HG03039 (cell line): ENCODE measurements at regions not wholly inside any gene's neighbourhood (a gene's known extent, or its start where the extent isn't known, plus 50 kb on each side); places are given as distances from the start of the nearest gene placed in this dataset.

ENCODE experiments used
- ATAC-seq: cut with Tn5 transposase; IDR thresholded peaks from one replicate; pipeline ENCODE4 v1.9.1; 2021; ENCODE audit warnings: mild to moderate bottlenecking, moderate library complexity; ENCODE audit not compliant: unreplicated experiment

DNA sequence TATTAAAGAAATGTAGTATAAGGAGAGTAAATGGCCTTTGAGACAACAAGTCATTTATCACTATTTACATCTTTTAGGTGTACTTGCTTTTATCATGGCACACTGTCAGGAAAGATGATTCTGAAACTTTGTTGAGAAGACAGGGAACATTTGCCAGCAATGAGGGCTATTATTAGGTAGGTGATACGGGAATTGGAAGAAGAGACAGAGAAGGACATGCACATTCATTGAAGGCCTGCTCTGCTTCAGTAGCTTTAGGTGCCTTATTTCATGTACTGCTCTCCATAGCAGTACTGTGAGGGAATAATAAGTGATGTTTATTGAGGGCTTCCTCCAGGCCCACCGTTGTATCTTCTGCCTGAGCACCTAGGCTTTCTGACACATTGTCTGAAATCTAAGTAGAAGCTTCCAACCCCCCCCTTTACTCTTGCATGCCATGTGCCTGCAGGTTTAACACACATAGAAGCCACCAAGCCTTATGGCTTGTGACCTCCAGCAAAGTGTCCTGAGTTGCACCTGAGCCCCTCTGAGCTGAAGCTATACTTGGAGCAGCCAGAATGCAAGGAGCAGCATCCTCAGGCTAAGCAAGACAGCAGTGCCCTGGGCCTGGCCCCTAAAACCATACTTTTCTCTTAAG, 275.2 kb upstream of the VLDLR start:
- no peak for ATAC-seq

DNA sequence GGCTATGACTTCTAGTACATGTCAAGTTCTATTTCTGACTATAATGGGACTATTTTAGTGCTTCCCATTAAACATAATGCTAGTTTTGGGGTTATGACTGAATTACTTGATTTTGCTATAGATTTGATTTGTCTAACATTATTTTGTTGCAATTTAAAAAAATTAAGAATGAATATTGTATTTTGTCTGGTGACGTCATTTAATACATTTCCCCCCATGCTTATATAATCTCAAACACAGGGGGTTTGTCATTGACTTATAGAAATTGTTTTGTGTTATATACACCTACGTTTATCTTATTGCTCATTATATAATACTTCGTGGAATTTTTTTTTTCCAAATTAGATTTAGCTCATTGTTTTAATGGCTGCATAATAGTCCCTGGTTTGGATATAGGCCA, 270.3 kb upstream of the VLDLR start:
- no peak for ATAC-seq

DNA sequence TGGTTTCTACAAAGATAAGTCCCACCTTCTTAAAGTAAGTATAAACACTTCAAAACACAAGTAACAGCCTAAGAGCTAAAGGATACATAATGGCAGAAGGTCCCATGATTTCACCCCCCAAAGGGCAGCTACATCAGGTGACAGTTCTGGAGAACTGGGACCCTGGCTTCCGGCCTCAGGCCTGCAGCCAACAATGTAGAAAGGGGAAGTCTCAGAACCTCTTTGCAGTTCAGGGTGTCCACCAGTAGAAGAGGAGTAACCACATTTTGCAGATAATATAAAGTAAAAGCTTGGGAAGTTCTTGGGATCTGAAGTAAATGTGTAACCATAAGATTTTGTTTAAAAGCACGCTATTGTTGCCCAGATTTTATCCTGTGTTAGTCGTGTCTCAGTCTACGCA, 267.4 kb upstream of the VLDLR start:
- ATAC-seq, result no peak

DNA sequence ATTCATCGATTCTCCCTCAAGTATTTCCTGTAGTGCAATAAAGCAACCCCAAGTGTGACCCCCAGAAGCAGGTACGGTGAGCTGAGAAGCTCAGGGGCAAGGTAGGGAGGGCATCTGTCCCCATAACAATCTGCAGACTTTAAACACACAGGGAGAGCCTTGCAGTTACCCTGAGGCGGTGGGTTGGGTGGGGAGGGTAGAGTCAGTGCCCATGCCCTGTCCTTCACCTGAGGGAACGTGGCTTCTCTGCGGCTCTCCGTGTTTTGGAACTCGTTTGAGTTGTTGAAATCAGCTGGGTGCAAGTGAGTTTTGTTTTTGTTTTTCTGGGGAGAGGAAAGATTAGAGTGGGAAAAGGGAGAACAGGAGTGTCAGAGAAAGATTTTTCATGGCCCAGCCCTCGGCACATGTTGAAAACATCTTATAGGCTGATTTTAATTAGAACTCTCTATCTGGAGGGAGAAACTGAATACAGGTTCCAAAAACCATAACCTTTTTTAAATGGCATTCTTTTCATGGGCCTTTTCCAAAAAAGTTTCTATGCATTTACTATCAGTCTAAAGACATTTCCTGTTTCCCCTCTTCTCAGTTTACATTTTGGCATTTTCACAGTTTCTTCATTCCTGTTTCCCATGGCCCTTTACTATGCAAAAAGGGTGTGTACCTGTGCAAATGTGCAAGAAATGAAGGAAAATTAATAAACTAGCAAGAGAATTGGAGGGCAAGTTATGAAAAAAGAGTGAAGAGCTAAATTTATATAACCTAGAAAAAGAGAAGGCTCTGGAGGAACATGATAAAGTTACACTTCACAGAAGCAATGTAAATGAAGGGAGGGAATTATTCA, 266.5 kb upstream of the VLDLR start:
- no peak for ATAC-seq

DNA sequence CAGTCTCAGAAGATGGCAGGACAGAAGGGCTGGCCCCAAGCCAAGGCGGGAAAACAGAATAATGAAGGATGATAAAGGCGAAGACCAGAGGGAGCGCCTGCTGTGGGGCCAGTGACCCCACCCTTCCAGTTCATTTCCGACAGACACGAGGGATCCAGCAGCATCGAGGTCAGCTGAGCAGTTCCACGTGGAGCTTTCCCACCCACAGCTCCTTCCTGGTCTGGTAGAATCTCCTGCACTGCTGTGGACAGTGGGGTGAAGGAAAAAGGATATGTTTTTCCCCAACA, 265.9 kb upstream of the VLDLR start:
- no peak for ATAC-seq

DNA sequence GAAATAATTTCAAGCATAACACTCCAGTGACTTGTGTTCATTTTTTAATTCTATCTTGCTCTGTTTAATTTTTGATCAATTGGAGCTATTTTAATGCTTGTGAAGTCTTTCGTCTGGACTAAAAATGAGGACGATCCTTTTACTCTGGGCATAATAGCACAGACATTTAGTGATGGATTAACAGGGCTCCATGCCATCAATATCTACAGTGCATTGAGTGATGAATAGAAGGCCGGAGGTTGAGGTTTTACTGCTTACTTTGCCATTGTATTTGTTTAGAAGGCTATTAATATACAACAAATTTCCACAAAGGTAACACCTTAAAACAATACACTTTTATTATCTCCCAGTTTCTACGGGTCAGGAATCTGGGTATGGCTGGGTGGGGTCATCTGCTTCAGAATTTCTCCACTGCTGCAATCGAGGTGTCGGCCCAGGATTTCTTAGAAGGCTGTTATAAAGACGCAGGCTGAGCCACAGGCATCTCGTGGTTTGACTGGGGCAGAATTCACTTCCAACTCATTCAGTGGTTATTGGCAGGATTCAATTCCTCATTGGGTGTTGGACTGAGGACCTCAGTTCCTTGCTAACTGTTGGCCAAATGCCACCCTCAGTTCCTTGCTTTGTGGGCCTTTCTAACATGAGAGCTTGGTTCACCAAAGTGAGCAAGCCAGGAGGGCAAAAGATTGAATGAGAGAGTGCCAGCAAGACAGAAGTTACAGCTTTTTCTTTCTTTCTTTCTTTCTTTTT, 265.4 kb upstream of the VLDLR start:
- no peak for ATAC-seq

DNA sequence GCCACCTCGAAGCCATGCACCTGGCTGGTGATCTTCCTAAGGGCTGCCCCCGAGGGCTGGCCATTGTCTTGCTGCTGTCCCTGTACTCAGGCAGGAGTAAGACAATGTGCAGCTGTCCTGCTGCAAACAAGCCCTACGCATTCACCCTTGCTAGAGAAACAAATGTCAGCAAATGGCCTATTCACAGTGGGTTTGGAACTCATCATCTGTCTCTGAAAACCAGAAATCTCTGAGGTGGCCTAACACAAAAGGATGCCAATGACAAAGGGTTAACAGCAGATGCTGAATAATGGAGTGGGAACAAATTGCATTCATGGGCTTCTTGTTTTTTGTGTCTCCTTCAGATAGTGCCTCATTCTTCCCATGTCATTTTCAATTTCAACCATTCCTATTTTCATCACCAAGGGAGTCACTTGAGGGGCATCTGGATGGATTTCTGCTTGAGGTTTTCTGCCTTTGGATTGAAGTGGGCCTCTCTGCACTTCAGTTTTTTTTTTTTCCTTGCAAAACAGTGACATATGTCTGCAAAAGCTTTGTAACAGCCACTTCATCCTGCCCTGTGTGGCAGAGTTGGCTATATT, 261.6 kb upstream of the VLDLR start:
- no peak for ATAC-seq

DNA sequence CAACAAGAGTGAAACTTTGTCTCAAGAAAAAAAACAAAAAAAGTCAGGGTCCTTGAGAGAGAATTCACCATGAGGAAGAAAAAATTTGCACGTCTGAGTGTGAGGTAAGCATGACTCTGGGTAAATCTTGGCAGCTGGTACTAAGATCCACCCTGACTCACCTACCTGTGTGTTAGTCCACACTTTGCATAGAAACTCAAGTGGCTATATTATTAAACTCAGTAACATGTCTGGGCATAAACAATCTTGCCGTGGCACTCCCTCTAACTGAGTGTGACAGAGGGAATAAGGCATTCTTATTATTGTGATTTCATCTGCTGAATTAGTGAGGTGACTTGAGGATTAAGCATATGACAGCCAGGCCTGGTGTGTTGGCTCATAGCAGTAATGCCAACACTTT, 259.4 kb upstream of the VLDLR start:
- ATAC-seq, result no peak

DNA sequence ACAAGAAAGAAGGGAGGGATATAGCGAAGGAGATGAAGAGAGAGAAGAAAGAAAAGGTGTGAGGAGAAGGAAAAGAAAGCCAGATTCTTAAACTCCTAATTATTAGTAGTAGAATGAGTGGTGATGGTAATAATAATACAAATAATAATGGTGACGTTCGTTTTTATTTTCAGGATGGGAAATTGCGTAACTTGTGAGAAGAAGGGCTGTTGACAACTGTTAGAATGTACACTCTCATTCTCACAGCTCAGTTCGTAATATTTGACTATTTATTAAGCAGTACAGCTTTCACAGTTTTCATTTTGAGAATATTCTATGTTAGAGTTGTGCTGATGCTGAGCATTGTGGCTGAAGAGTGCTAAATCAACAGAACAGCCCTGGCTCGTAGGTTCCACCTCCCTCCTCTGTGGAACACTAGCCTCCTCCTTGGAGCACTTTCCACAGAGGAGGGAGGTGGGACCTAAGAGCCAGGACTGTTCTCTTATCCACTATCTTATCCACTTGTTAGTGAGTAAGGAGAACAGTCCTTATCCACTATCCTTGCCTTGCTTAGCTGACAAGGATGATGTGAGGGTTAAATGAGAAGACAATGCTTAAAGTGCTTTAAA, 258.3 kb upstream of the VLDLR start:
- no peak for ATAC-seq

DNA sequence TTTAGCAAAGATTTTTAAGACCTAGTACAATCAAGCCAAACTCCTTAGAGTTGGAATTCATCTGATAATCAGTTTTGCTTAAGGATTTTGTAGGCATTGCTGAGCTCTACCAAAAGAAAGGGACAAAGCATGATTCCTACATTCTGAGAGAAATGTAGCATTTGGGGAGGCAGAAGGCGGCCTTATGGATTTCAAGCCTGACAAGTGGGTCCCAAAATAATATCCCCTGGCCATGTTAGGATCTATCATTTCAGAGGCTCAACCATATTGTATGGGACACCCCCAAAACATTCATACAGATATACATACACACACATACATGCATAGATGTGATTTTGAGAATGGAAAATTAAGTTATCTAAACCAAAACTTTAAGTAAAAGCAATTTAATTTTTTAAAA, 257.8 kb upstream of the VLDLR start:
- ATAC-seq, result no peak

DNA sequence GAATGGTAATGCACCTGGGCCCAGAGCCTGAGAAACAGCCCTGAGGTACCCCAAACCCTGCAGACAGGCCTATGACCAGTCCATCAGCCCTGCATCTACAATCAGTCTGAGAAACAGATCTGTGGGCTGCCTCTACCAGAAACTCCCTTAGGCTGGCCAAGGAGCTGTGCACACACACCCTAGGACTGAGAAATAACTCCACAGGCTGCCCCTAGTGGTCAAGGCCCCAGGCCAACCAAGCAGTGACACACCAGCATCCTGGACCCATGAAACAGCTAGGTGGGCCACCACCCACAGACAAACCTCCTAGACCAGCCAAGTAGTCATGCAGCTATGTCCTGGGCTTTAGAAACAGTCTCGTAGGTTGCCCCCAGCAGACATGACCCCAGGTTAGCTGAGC, 253.6 kb upstream of the VLDLR start:
- no peak for ATAC-seq

DNA sequence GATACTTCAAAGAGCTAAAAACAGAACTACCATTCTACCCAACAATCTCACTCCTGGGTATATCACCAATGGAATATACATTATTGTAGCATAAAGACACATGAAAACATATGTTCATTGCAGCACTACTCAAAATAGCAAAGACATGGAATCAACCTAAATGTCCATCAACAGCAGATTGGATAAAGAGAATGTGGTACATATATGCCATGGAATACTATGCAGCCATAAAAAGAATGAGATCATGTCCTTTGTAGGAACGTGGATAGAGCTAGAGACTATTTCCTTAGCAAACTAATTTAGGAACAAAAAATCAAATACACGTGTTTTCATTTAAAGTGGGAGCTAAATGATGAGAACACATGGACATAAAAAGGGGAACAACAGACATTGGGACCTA, 247.9 kb upstream of the VLDLR start:
- no peak for ATAC-seq

DNA sequence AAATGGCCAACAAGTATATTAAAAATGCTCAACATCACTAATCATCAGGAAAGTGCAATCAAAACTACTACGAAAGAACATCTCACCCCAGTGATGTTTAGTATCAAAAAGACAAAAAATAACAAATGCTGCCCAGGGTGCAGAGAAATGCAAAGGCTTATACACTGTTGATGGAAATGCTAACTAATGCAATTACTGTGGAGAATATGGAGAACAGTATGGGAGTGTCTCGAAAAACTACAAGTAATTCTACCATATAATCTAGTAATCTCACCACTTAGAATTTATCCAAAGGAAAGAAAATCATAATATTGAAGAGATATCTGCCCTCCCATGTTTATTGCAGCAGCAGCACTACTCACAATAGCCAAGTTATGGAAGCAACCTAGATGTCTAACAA, 246.5 kb upstream of the VLDLR start:
- ATAC-seq, result no peak

DNA sequence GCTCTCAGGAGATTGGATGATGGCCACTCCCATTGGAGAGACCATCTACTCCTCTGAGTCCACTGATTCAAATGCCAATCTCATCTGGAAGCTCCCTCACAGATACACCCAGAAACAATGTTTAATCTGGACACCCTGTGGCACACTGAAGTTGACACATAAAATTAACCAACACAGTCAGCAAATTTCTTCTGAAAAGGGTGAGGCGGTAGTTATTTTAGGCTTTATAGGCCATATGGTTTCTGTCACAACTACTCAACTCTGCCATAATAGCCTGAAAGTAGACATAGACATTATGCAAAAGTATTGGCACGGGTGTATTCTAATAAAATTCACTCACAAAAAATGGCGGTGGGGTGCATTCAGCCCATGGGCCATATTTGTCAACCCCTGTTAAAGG, 244.5 kb upstream of the VLDLR start:
- no peak for ATAC-seq

DNA sequence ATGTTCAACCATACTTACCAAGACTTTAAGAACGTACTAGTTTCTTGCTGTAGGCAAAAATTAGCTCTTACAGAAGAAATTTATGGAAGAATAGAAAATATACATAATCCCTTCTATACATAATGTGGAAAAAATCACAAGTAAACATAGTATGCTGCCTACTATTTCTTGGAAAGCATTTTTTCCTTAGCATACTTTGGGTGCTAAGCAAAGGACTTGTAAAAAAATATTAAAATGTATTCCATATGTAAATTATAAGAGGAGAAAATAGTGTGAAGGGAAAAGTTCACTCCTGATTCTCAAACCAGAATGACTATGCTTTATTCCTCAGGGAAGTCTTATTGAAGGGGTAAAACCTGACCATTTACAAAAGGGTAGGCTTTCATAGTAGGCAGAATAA, 243.8 kb upstream of the VLDLR start:
- ATAC-seq, result no peak

DNA sequence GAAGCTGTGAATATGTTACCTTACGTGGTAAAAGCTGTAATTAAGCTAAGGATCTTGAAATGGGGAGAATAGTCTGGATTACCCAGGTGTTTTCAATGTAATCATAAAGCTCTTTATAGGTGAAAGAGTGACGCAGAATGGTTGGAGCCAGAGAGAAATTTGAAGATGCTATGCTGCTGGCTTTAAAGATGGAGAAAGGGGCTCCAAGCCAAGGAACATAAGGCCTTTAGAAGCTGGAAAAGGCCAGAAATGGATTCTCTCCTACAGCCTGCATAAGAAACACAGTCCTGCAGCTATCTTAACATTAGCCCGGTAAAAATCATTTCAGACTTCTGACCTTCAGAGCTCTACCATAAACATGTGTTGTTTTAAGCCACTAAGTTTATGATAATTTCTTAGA, 243.3 kb upstream of the VLDLR start:
- ATAC-seq, result no peak

DNA sequence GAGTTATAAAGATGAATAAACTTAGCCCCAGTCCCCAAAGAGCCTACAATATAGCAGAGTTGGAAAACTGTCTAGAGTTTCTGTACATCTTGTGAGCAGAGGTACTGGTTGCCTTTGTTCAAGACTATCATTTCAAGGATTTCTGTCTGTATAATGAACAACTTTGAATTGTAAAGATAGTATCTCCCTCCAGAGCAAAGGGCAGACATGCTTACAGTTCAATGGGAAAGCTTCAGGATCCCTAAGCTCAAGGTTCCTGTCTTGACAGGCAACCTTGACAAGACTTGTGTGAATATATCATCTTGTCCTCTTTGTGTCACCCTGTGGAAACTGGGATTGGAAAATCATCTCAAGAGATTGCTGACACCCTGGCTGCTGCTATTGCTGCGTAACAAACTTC, 242.8 kb upstream of the VLDLR start:
- ATAC-seq, result no peak

DNA sequence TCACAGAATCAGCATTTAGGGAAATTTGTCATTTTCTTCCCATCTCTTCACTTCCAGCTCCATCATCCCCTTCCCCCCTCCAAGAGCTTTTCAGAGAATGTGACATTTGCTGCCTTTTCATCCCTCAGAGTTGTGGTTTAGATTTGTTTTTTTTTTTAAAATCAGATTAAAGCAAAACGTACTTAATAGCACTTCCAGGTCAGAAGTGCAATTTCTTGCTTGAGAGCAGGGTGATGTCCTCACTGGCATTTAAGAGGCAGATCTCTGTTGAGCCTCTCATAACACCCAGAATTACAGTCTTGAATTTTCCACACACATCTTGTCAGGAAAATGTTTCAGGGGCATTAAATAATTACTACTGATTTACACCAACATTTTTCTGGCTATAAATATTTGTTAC, 236.8 kb upstream of the VLDLR start:
- no peak for ATAC-seq

DNA sequence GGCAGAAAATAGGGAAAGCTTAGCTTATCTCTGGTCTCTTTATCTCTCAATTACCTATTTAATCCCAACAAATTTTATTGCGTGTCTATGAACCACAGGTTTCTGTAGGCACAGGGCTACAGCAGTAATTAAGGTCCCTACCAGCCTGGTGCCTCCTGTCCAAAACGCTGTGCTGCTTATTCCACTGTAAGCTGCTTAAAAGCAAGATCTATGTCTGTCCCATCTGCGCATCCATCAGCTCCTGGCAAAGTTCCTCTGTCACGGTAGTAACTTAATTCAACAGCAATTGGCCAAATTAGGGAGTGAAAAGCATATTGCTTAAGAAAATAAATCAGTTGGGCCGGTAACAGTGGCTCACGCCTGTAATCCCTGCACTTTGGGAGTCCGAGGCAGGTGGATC, 235.8 kb upstream of the VLDLR start:
- no peak for ATAC-seq

DNA sequence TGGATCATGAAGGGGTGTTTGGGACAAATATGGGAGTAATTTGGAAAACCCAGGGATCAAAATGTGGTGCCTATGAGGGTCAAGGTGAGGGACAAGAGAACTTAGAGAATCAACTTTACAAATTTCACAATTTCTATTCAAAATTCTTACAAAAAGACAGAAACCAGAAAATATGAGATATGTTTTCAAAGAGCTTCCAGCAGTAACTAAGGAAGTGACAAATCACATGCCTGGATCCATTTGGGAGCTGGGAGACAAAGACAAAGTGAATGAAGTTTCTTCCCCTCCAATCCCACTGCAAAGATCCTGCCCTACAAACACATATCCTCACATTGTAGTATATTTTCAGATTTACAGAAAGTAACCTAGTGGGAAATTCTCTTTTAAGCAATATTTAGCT, 235.0 kb upstream of the VLDLR start:
- no peak for ATAC-seq

DNA sequence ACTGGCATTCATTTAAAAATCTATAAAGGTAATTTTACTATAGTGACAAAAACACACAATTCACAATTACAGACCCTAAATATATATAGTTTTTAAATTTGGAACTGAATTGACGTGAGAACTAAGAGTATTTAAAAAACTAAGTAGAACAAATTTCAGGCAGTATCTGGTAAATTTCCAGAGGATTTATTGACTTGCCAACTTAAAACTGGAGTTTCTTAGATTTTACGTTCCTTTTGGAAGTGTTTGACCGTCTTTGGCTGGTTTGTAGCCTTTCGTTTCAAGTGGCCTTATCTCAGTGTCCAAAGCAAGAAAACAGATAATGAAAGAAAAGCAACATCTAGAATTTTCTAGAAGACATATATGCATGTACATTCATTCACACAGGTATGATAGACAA, 234.4 kb upstream of the VLDLR start:
- ATAC-seq, result no peak

DNA sequence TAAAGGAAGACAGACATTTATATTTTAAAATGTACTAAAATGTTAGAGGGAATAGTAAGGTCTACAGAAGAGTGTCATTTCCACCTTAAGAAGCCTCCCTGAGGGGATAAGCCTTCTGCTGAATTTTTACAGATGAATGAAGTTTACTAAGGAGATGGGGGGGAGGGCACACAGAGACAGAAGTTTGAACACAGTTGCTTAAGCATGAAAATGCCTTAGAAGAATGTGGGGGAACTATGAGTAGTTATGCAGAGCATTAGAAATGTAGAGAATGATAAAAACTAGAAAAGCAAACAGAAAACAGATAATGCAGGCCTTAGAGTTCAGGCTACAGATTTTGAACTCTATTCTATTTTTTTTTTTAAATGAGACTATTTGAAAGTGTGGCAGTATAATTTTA, 232.2 kb upstream of the VLDLR start:
- no peak for ATAC-seq
